GM21737 (cell line): ENCODE measurements at regions not wholly inside any gene's neighbourhood (a gene's known extent, or its start where the extent isn't known, plus 50 kb on each side); places are given as distances from the start of the nearest gene placed in this dataset.

ENCODE experiments used
- ATAC-seq: cut with Tn5 transposase; IDR thresholded peaks from one replicate; pipeline ENCODE4 v1.9.1; 2021; ENCODE audit warnings: mild to moderate bottlenecking, moderate library complexity; ENCODE audit not compliant: unreplicated experiment

DNA sequence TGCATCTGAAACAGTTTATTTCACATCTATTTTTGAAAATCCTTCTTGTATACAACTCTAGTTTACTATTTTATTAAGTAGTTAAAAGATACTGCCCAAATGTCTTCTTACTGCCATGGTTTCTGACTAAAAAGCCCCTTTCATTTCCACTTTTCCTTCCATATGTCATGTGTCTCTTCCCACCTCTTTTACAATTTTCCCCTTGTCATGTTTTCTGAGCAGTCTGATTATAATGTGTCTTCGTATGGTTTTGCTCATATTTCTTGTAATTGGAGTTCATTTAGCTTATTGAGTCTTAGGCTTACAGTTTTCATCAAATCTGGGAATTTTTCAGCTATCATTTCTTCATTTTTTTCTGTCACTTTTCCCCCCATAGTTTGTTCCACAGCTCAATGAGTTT is 813.9 kb upstream of the GYPC start:
- no peak for ATAC-seq

DNA sequence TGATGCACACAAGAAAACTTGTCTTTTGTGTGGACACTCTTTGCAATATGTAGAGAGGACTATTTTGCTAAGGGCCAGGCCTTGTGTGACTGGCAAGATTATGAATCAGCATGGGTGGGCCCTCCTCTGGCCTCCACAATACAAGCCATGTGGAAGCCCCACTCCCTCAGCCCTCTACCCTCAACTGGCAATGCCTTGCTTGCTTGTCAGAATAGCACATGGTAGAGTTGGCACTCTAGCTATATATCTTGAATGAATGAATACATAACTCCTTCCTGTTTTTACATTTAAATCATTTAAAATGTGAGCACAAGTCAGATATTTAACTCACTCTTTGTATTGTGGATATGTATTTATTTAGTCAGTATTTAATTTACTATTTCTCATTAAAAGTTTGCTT is 805.4 kb upstream of the GYPC start:
- no peak for ATAC-seq

DNA sequence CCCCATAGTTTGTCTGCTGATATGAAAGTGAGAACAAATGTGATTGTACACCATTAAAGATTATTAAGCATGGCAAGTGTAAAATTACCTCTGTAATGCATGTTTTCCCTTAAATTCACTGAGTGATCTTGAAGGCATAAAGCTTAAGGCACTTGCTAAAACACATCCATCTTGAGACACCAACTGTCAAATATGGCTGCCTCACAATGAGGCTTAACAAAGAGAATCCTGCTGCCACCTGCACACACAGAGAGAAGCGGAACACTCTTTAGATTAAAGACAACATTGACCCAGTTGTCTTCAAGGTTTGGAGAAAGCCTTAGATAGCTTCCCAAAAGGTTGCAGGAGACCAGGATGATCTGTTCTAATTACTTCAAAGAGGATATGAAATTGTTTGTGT is 803.6 kb upstream of the GYPC start:
- no peak for ATAC-seq

DNA sequence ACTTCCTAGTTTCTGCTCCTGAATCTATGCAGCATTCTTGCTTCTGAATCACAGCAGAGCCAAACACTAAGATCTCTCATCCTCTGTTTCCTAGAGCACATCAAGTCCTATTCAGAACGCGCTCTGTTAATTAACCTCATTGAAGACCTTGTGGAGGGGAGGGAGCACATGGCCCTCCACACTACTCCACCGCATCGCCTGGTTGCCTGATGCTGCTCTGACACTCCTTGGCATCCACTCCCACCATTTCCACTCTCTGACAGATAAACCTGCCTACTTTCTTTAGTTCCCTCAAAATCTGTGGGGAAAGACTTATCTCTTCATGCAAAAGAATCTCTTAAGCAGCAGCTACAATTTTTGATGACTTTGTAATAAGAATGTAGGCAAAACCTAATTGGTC is 802.3 kb upstream of the GYPC start:
- ATAC-seq, result no peak

DNA sequence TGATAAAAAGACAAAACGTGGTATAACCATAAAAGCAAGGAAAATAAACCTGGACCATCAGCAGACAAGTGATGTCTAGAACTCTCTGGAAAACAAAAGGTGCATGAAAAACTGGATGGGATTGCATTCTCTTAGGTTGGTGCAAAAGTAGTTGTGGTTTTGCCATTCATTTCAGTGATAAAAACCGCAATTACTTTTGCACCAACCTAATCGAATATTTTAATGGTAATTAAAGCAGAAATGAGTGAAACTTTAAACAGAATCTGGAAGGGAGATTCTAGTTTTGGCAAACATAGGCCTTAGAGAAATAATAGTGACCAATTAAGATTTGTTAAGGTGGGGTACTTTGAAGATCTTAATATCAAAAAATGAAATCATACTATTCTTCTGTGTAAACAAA is 800.8 kb upstream of the GYPC start:
- ATAC-seq, result no peak

DNA sequence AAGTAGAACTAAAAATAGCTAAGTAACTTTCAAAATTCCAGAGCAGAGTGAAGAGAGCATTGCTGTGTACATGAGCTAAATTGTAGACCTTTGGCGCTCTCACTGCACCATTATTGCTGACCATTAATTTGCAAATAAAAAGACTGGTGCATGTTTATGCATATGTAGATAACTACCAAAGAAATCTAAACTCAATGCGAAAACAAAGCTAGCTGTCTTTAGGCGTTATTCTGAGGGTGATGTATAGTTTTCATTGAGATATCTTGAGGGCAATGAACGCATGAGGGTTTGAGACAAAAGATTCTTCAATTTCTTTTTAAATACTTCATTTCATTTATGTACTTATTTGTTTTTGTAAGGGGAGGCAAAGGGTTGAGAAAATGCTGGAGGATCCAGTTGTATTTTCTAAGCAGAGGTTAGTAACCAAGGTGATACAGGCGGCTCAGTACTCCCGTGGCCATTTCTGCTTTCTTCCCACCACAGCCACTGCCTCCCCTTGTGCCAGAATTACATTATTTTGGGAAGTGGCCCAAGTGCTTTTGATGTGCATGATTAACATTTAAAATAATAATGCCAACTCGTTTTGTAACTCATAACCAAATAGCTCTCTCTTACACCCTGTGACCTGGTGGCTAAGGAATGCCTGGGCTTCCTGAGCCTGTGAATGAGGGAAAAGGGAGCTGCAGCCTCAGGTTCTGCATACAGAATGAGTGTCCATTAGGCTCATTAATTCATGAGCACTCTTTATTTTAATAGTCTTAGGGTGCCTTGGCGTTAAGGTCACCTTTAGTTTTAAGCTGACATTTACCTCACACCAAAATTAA is 797.8 kb upstream of the GYPC start:
- no peak for ATAC-seq

DNA sequence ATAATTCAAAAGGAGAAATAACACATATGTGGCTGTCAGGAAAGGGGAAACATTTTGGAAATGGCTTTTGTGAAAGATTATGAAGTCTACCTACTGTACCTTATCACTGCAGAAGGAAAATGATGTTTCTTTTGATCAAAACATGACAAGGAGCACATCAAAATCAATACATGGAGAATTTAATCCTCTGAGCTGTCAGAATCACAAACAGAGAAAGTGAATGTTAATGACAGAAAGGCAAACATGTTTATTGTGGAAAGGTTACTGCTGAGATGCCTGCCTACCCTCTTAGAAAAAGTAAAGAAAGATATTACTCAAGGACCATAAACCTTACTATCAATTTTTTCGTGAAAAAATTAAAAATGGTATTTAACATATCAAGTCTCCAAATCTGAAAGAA is 794.5 kb upstream of the GYPC start:
- ATAC-seq, result no peak

DNA sequence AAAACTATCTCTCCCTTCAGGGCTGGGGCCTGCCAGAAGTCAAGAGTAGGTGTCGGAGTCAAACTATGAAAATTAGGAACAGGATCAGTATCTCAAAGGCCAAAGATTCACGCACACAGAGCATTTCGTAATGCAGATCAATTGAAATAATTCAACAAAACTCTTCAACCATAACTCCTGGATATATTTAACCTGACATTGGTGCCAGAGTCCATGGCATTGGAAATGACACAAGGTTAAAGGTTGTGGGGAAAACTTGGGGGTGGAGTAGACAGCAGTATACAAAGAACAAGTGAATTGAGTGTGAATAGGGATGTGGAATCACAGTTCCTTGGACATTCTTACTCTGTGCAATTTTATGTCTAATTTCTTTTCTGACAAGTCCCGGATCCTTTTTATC is 788.0 kb upstream of the GYPC start:
- ATAC-seq, result no peak

DNA sequence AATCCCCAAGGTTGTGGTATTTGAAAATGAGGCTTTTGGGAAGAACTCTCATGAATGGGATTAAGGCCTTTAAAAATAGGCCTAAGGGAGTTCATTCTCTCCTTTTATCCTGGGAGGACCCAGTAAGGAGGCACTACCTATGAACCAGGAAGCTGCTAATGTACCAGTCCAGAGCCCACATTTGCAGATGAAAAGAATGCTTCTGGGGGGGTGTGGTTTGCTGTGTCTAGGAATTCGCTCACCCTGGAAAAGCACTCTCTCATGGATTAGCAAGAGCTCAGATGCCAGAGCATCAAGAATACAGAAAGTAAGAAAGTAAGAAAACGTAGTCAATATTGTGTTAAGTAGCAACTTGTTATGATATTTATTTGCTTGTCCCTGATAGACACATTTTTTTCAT is 785.7 kb upstream of the GYPC start:
- no peak for ATAC-seq

DNA sequence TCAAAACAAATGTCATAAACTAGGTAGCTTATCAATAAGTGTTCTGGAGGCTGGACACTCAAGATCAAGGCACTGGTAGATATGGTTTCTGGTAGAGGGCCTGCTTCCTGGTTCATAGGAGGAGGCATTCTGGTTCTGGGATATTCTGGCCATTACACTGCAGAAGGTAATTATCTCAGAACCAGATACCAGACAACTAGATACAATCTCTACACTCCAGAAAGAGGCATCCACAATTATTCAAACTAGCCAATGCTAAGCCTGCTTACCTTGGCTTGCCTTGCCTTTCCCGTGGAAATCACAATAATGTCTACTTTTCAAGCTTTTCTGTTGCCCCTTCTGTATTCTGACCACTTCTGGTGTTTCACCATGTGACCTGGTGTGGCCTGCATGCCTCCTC is 785.2 kb upstream of the GYPC start:
- no peak for ATAC-seq

DNA sequence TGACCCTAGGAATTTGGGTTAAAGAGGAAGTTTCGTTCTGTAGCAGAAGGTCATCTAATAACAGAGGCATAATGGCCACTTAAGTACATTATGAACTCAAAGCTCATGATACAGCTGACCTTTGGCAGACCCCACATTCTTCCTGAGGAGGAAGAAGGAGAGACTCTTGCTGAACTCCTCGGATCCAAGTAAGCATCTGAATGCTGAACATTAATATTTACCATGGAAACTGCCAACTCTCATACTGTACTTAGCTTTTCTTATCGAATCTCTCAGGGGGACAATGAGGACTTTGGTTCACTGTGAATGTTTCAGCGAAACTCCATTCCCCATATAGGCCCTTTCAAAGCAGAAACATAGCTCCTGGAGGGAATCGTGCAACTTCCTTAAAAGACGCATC is 781.4 kb upstream of the GYPC start:
- ATAC-seq, result no peak

DNA sequence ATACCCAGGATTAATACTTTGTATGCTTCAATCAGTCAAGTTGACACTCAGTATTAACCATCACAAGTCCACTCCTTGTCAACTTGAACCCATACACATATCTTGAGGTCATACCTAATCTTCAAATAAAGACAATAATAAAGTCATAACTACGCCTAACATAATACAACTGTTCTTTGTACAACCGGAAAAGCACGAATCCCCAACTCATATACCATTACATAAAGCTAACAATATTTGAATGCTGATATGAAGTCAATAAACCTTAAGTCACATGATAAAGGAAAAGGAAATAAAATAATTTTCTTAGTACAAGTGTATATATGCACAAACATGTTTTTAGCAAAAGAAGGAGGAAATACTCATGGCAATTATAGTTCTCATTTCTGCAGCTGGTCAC is 770.6 kb upstream of the GYPC start:
- ATAC-seq, result no peak

DNA sequence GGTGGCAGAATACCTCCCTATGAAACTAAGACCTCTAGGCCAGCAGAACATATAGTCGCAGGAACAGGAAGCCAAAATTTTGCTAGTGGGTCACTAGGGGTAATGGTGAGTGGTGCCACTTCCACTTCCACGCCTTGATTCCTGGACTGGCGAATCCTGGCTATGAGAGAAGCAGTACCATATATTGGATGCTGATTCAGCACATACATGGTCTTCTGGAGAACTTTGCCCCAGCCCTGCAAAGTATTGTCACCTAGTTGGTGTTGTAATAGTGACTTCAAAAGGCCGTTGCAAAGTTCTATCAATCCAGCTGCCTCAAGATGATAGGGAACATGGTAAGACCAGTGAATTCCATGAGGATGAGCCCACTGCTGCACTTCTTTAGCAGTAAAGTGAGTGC is 769.8 kb upstream of the GYPC start:
- ATAC-seq, result no peak

DNA sequence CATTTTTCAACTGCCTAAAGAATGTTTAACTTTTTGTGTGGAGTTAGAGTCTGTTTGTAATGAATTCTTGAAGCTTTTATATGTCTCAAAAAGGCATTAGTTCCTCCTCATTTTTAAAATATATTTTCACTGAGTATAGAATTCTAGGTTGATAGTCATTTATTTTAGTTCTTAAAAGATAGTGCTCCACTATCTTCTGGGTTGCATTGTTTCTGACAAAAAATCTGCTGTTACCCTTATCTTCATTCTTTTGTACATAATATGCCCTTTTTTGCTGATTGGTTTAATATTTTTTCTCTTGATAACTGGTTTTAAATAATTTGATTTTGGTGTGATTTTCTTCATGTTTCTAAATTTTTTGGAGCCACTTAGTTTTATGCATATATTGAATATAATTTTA is 754.7 kb upstream of the GYPC start:
- no peak for ATAC-seq

DNA sequence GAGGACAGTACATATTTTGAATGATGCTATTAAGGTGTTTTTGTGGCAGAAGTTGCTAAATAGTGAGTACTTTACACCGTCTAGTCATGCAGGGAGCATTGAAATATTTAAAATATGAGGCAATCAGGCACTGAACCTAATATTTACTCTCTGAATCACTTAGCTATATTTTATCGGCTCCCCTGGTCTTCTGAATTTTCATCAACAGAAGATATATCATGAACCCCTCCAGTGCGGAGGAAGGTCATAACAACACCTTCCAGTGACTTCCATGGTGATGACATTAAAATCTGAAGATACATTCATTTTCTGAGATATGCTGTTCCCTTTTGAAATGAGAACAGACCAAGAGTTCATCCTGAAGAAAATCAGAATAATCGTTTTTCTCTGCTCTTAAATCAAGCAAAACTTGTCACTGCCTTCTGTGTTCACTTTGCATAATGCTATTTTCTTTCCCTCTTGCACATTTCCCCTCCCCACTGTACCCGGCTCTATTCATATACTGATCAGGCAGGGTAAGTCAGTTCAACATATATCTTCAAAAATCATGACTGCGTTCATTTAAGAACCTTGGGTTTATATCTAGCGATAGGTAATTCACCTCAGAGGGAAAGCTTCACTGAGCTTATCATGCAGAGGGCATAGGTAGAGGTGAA is 729.9 kb upstream of the GYPC start:
- no peak for ATAC-seq

DNA sequence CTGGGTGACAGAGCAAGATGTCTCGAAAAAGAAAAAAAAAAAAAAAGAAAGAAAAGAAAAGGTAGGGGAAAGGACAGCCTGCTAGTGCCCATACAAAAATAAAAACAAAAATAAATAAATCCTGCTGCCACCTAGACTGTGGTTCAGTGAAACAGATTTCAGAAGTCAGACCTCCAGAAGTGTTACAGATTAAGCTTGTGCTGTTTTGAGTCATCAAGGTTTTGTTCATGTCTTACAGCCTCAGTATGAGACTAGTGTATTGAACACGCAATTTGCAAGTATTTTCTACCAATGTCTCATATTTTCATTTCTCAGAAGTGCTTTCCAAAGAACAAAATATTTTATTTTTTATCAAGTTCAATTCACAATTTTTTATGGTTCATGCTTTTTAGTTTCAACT is 720.4 kb upstream of the GYPC start:
- no peak for ATAC-seq

DNA sequence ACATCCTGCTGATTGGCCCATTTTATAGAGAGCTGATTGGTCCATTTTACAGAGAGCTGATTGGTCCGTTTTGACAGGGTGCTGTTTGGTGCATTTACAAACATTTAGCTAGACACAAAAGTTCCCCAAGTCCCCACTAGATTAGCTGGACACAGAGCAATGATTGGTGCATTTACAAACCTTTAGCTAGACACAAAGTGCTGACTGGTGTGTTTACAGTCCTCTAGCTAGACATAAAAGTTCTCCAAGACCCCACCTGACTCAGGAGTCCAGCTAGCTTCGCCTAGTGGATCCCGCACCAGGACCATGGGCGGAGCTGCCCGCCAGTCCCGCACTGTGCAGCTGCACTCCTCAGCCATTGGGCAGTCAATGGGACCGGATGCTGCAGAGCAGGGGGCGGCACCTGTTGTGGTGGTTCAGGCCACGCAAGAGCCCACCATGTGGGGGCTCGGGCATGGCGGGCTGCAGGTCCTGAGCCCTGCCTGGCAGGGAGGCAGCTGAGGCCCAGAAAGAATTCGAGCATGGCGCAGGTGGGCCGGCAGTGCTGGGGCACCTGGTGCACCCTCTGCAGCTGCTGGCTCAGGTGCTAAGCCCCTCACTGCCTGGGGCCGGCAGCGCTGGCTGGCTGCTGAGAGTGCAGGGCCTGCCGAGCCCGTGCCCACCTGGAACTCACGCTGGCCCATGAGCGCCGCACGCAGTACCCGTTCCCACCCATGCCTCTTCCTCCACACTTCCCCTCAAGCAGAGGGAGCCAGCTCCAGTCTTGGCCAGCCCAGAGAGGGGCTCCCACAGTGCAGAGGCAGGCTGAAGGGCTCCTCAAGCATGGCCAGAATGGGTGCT is 713.2 kb upstream of the GYPC start:
- ATAC-seq, result no peak

DNA sequence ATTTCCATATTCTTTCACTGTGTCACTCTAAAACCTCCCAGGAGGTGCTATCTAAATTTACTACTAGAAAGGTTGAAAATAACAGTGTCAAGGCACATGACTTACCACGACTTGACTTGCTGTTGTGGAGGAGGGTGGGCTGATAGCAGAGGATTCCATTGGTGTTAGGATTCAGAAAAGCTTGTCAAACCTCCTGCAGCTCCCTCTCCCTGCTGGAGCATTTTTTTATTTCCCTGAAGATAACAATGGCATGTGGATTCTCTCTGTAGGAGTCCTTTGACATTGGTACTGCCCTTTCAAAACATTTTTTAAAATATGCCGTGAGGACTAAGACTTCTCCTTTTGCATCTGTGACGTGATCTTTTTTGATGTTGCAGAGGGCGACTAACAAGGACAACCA is 696.9 kb upstream of the GYPC start:
- ATAC-seq, result no peak

DNA sequence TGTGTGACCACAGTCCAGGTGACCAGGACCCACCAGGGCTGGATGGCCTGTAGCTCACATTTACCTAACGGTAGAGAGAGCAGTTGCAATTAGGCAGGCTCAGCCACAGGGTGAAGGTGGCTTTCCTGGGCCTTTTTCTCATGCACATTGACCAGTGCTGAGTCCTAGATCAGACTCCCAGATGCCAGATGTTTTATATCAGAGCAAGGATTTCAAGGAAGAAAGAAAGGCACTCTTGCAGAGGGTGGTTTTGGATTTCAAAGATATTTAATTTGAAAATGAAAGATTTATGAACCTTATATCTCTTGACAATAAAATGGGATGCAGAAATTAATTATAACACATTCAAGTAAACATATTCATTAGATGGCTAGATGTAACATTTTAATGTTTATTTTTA is 694.2 kb upstream of the GYPC start:
- ATAC-seq, result no peak

DNA sequence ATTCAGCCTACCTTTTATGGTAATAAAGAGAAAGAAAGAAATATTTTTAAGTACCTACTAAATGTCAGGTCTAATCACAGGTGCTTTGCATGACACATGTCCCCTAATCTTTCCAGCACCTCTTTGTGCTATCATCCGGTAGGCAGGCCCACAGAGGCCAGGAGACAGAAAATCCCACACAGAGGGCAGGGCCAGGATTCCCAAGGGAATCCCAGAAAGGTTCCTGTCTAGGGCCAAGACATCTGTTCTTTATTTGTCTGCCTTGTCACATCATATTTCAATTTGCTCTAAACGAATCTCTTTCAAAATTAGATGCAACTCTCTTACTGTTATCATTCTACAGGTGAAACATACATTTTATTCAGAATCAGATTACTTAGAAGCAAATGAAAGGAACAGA is 676.1 kb upstream of the GYPC start:
- ATAC-seq, result no peak

DNA sequence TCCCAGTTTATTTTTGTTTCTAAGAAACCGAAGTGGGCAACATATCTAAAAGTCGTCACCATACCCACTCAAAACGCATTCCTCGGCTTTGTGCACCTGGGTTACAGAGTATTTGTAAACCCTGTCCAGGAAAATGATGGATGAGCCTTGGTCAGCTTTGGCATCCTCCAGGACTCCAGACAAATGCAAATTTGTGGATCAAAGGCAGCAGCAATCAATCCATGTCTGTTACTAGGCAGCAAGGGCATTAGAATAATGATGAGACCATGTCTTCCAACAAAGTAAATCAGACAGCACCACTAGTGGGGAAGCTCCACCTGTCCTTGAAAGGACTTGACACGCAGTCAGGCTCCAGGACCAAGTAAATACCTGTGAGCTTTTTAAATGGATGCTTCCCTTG is 672.6 kb upstream of the GYPC start:
- no peak for ATAC-seq

DNA sequence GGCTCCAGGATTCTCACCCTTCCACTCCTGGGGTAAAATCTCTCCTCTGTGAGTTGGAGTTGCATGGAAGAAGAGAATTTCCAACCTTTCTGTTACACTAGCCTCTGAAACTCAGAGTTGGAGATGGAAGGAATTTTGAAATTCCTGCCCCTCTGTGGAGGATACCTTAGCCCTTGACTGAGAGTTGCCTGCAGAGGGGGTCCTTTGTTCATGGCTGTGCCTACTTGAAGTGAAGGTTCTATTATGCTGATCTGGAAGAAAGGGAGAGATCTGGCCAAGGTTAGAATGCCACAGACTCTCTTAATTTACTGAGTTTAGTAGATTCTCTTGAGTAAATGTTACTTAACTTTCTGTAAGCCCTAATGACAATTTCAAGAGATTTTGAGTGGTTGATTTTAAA is 626.6 kb upstream of the GYPC start:
- no peak for ATAC-seq
